ENCODE measurements at regions not wholly inside any gene's neighbourhood (a gene's known extent, or its start where the extent isn't known, plus 50 kb on each side); places are given as distances from the start of the nearest gene placed in this dataset.

GRCh38 chr5:12292610-12293204 lies 388.5 kb upstream of the CTNND2 start:
- Mint-ChIP-seq H3K9me3 (peaks cover 13% of the 10 kb centered on the region), H3K36me3 (no peaks in the 10 kb centered on the region), H3K4me1 (no peaks in the 10 kb centered on the region), H3K27ac (no peak overlapping the region), H3K27me3 (ENCODE audit: insufficient read depth, low read depth) (peaks cover 2% of the 10 kb centered on the region), H3K4me3 (no peak overlapping the region)
- H3K27ac ChIP-seq, result no peak overlapping the region
- peaks cover 3% of the 10 kb centered on the region for H3K36me3 ChIP-seq
- H3K9me3 ChIP-seq (ENCODE audit: low read depth), result peaks cover 10% of the 10 kb centered on the region
- TF ChIP-seq CTCF (IDR thresholded peaks at IDR 0.05) (peak; percentile 63), EZH2 (IDR thresholded peaks at IDR 0.05) (no peak)
- H3K4me2 ChIP-seq, result no peak overlapping the region
- H3K79me2 ChIP-seq (ENCODE audit: low read depth), result no peaks in the 10 kb centered on the region
- H3F3A ChIP-seq (ENCODE audit: low read depth), result no peaks in the 10 kb centered on the region
- H3K9ac ChIP-seq, result no peak overlapping the region
- no peak overlapping the region for H3K4me3 ChIP-seq
- no peak overlapping the region for H2AFZ ChIP-seq (replicated peaks)
- H3K27me3 ChIP-seq, result no peaks in the 10 kb centered on the region
- no peaks in the 10 kb centered on the region for H4K20me1 ChIP-seq (ENCODE audit: low read depth)
- peak; percentile 70 for DNase-seq (ENCODE audit: low spot score)
- H3K4me1 ChIP-seq, result no peaks in the 10 kb centered on the region

GRCh38 chr5:12284604-12285003 lies 380.4 kb upstream of the CTNND2 start:
- no peaks in the 10 kb centered on the region for H3K9me3 Mint-ChIP-seq

GRCh38 chr5:12277504-12278192 lies 373.4 kb upstream of the CTNND2 start:
- Mint-ChIP-seq H3K4me1 (no peaks in the 10 kb centered on the region), H3K36me3 (no peaks in the 10 kb centered on the region), H3K9me3 (no peaks in the 10 kb centered on the region), H3K27ac (no peak overlapping the region), H3K4me3 (no peak overlapping the region), H3K27me3 (ENCODE audit: insufficient read depth, low read depth) (no peaks in the 10 kb centered on the region)
- no peak for DNase-seq (ENCODE audit: low spot score)
- Histone ChIP-seq H3K27me3 (no peaks in the 10 kb centered on the region), H4K20me1 (ENCODE audit: low read depth) (no peaks in the 10 kb centered on the region), H3K36me3 (no peaks in the 10 kb centered on the region), H3F3A (ENCODE audit: low read depth) (no peaks in the 10 kb centered on the region), H3K9ac (no peak overlapping the region), H3K79me2 (ENCODE audit: low read depth) (no peaks in the 10 kb centered on the region), H2AFZ (replicated peaks) (no peak overlapping the region), H3K4me3 (no peak overlapping the region), H3K4me2 (no peak overlapping the region), H3K9me3 (ENCODE audit: low read depth) (no peaks in the 10 kb centered on the region), H3K4me1 (no peaks in the 10 kb centered on the region), H3K27ac (no peak overlapping the region)
- no peak for TF ChIP-seq EZH2 (IDR thresholded peaks at IDR 0.05)
- TF ChIP-seq CTCF (IDR thresholded peaks at IDR 0.05), result no peak
- no peak for TF ChIP-seq EZH2phosphoT487 (IDR thresholded peaks at IDR 0.05)

More at GRCh38 chr5:12284604-12285003, 380.4 kb upstream of the CTNND2 start:
- Histone ChIP-seq H3K79me2 (ENCODE audit: low read depth) (no peaks in the 10 kb centered on the region), H3K27me3 (no peaks in the 10 kb centered on the region), H4K20me1 (ENCODE audit: low read depth) (no peaks in the 10 kb centered on the region), H3K36me3 (no peaks in the 10 kb centered on the region), H2AFZ (replicated peaks) (no peak overlapping the region), H3K4me2 (no peak overlapping the region), H3K4me3 (no peak overlapping the region), H3K27ac (no peak overlapping the region), H3F3A (ENCODE audit: low read depth) (no peaks in the 10 kb centered on the region), H3K9ac (no peak overlapping the region), H3K4me1 (no peaks in the 10 kb centered on the region), H3K9me3 (ENCODE audit: low read depth) (no peaks in the 10 kb centered on the region)
- Mint-ChIP-seq H3K36me3 (no peaks in the 10 kb centered on the region), H3K27ac (no peak overlapping the region), H3K4me1 (no peaks in the 10 kb centered on the region), H3K4me3 (no peak overlapping the region), H3K27me3 (ENCODE audit: insufficient read depth, low read depth) (peaks cover 4% of the 10 kb centered on the region)
- no peak for TF ChIP-seq EZH2 (IDR thresholded peaks at IDR 0.05)
- no peak for TF ChIP-seq EZH2phosphoT487 (IDR thresholded peaks at IDR 0.05)
- TF ChIP-seq CTCF (IDR thresholded peaks at IDR 0.05), result no peak
- DNase-seq (ENCODE audit: low spot score), result no peak
